ENCODE measurements at regions not wholly inside any gene's neighbourhood (a gene's known extent, or its start where the extent isn't known, plus 50 kb on each side); places are given as distances from the start of the nearest gene placed in this dataset.
A peak's percentile ranks its signal among the peaks of the same experiment; 100 is the strongest.
"Not testable (repeated sequence)": the region's sequence is repeated elsewhere in the genome, so short reads cannot be mapped to it uniquely, and the experiment has no call there.

DNA sequence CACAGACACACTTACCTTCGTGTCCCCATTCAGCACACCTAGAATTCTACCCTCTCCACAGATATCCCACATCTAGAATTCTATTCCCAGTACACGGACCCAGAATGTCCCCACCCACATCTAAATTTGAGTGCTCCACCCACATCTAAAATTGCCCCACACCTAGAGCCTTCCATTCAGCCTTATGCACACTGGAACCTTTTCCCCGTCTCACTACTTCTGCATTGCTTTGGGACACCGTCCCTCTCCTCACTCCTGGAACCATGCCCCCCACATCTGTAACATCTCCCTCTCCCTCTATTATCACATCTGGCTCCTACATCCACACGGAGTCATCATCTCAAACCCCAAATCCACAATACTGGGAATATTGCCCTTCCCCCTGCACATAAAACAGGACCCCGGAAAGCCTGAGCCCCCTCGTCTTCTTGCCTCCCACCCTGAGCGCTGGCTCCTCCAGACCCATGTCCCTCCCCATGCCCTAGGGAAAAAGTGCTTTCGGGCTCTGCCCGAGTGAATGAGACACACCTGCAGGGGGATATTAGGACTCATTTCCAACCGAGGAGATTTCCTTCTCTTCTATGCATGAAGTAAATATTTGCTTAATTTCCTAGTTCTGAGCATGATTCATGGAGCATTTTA, 125.8 kb upstream of the UNC5B start:
- no peak for DNase-seq

DNA sequence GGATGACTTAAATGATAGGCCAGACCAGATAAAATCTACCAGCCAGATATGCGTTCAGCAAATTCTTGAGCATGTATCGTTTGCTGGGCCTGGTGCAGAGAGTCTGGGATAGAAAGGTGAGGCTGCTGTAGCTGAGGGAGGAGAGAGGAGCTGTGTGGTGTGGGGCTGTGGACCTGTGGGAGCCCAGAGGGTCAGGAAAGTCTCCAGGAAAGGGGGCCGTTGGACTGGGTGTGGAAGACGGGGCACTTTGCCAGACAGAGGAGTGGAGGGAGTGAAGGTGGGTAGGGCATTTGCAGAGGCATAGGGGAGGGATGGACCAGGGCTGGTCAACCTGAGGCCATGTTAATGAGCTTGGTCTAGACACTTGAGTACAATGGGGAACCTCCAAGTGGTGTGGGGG, 124.7 kb upstream of the UNC5B start:
- no peak for DNase-seq

DNA sequence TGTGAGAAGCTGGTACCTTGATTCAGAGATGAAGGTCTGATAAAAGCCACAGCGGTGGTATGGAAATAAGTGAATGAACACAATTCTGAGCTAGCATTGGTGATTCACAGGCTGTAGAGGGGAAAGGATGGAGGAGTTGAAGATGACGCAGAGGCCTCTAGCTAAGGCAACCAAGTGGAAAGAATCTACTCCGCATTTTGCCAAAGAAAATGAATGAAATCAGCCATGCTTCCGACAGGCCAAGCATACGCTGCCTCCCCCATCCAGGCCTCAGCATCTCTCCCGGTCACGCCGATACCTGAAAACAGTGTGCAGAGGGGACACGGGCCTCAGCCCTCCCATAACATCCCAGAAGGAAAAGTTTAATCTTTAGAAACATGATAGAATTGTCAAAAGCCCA, 124.3 kb upstream of the UNC5B start:
- DNase-seq = no peak

DNA sequence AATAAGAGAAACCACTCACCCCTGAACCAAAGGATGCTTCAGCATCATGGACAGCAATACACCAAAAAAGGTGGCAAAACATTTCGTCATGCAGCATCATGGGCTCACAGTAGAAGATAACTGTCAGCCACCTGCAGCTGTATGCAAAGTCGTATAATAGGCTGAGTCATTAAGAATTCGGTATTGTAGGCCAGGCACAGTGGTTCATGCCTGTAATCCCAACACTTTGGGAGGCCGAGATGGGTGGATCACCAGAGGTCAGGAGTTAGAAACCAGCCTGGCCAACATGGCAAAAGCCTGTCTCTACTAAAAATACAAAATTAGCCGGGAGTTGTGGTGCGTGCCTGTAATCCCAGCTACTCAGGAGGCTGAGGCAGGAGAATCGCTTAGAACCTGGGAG, 123.8 kb upstream of the UNC5B start:
- DNase-seq = not testable (repeated sequence)

DNA sequence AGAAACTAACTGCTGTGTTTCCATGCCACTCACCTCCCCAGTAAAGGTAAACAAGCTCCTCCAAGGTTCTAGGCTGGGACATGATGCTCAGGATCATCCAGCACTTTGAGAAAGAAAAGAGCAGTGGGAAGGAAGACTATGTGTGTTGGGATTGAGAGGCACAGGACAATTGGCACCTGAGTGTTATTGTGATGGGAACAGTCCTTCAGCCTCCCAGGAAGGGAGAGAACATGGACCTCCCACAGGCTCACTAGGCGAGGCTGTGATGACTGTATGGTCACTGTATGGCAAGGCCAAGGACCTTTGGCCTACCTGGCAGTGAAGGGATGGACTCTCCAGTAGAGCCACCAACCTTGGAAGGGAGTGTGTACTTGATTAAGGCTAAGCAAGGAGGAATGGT, 123.2 kb upstream of the UNC5B start:
- no peak for DNase-seq

DNA sequence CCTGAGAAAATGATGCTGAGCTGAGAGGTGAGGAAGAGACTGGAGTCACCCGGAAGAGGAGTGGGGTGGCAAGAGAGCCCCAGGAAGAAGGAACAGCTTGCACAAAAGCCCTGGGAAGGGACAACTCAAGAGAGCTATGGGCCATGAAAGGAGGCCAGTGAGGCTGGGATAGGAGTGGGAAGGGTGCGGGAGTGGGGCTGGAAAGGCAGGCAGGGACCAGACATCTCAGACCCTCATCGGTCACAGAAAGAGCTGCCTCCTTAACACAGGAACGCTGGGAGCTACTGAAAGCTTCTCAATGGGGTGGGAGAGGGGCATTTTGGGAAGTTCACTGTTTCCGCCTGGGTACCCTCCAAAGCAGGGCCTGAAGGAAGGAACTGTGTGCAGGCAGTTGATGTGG, 122.0 kb upstream of the UNC5B start:
- no peak for DNase-seq

DNA sequence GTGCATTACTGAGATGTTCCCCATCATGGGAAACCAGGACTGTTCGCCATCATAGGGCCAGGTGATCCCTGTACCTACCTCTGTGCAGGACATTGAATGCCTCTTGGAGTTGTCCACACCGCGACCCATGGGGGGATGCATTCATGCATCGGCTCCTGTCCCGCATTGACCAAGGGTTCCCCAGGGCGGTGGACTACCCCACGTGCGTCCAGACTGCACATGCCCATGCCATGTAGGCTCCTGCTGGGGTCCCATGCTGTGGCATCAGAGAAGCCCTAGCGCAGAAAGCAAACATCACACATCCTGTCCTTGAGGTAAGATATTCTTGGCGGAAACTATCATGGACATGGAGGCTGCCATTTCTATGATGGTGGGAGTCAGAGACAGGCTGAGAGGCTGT, 121.6 kb upstream of the UNC5B start:
- DNase-seq = no peak

DNA sequence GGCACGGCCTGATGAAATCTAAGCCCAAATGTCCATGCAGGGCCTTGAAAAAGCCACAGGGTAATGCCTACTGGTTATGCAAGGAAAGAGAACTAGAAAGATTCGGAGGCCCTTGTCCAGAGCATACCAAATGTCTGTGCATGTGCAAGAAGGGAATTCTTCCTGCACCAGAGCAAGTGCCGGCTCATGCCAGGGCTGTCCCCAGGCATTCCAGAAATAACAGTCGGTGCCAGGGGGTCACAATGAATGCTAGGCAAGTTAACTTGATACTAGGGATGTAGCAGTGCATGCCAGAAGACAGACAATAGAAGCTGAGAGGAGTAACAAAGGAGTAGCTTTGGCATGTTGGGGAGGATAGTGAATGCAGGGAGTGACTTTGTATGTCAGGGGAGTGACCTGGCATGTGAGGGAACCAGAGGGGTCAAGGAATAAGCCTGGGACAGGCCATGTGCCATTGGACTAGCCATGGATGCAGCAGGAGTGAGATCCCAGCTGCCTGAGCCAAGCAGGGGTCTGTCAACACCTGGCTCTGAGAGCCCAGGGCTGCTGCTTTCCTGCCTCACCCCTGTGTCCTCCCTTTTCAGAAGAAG, 119.5 kb upstream of the UNC5B start:
- DNase-seq = no peak

DNA sequence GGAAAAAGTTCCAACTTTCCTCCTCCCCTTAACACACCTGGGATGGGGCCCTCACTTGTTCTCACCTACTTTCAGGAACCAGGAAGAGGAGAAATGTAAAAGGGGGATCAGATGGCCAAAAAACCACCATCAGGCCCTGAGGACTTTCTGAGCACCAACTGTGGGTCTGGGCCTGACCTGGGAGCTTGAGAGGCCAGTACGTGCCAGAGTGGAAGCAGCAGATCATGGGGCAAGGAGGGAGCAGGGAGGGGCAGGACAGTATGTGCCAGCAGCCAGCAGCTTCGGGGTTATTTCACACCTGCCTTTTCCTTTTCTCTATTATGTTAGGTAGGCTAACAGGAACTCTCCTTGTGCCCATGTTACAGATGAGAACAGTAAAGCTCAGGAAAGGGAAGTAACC, 118.8 kb upstream of the UNC5B start:
- no peak for DNase-seq

DNA sequence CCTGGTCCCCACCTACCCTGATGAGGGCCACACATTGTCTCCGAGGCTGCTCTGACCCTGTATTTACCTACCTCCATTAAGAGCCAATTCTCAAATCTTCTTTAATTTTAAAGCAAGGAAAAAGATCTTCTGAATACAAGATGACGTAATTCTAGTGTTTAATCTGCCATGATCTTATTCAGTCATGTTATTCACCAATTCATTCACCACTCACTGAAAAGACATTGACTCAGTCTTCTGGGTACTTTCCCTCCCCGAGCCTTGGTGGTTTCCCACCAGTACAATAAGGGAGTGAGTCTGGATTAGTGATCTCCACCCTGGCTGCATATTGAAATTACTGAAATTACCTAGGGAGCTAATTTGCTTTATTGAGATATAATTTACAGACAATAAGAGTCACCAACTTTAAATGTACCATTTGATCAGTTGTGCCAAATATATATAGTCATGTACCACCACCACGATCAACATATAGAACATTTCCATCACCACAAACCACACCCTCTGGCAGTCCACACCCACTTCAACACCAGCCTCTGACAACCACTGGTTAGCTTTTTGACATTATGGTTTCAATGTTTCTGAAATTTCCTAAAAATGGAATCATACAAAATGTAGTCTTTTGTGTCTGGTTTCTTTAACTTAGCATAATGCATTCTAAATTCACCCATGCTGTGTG, 117.5 kb upstream of the UNC5B start:
- DNase-seq = no peak

DNA sequence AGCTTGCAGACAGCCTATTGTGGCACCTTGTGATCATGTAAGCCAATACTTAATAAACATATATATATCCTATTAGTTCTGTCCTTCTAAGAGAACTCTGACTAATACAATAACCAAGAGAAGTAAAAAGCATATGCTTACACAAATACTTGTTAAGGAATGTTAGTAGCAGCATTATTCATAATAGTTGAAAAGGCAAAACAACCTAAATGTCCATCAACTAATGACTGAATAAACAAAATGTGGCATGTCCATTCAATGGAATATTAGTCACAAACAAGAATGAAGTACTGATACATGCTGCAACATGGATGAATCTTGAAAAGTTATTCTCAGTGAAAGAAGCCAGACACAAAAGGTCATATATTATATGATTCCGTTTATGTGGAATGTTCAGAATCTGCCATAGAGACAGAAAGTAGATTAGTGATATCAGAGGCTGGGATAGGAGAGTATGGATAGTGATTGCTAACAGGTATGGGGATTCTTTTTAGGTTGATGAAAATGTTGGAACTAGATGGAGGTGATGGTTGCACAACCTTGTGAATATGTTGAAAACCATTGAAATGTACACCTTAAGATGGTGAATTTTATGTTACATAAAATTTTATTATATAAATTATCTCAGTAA, 112.5 kb upstream of the UNC5B start:
- DNase-seq = no peak

DNA sequence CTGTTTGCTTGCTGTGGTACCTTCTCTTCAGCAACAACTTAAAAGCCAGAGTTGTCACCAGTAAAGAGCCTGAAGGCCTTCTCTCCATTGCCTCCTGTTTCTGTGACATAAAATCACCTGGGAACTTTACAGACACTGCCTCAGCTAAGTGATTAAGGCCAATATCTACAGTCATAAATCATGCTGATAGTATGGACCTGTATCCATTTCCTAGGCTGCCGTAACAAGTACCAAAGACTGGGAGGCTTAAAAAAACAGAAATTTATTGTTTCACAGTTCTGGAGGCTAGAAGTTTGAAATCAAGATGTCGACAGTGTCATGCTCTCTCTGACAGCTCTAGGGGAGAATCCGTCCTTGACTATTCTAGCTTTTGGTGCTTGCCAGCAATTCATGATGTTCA, 108.4 kb upstream of the UNC5B start:
- no peak for DNase-seq

DNA sequence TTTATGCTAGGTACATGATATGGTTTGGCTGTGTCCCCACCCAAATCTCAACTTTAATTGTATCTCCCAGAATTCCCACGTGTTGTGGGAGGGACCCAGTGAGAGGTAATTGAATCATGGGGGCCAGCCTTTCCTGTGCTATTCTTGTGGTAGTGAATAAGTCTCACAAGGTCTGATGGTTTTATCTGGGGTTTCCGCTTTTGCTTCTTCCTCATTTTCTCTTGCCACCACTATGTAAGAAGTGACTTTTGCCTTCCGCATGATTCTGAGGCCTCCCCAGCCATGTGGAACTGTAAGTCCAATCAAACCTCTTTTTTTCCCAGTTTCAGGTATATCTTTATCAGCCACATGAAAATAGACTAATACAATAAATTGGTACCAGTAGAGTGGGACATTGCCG, 106.2 kb upstream of the UNC5B start:
- DNase-seq = peak; percentile 64

DNA sequence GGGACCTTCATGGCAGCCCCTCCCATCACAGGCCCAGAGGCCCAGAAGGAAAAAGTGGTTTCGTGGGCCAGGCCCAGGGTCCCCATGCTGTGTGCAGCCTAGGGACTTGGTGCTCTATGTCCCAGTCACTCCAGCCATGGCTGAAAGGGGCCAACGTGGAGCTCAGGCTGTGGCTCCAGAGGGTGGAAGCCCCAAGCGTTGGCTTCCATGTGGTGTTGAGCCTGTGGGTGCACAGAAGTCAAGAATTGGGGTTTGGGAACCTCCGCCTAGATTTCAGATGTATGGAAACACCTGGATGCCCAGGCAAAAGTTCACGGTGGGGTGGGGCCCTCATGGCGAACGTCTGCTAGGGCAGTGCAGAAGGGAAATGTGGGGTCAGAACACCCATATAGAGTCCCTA, 105.3 kb upstream of the UNC5B start:
- not testable (repeated sequence) for DNase-seq

DNA sequence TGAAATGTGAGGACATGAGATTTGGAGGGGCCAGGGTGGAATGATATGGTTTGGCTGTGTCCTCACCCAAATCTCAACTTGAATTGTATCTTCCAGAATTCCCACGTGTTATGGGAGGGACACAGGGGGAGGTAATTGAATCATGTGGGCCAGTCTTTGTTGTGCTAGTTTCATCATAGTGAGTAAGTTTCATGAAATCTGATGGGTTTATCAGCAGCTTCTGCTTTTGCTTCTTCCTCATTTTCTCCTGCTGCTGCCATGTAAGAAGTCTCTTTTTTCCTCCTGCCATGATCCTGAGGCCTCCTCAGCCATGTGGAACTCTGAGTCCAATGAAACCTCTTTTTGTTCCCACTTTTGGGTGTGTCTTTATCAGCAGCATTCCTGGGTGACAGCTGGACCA, 104.3 kb upstream of the UNC5B start:
- peak; percentile 50 for DNase-seq

DNA sequence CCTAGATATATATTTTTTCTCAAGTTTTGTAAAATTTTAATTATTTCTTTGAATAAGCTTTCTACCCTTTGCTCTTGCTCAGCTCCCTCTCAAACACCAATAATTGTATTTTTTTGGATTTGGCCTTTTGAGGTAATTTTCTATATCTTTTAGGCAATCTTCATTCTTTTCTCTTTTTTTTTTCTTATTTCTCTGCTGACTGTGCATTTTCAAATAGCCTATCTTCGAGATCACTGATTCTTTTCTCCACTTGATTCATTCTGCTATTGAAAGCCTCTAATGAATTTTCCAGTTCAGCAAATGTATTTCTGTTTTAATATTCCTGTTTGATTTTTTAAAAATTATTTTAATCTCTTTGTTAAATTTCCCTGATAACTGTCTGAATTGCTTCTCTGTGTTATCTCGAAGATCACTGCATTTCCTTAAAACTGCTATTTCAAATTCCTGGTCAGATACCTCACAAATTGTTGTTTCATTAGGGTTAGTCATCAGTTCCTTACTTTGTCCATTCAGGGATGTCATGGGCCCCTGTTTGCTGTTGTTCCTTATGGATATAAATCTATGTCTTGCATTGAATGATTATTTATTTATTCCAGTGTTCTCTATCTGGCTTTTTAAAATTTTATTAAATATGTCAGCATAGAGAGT, 100.1 kb upstream of the UNC5B start:
- DNase-seq = no peak

DNA sequence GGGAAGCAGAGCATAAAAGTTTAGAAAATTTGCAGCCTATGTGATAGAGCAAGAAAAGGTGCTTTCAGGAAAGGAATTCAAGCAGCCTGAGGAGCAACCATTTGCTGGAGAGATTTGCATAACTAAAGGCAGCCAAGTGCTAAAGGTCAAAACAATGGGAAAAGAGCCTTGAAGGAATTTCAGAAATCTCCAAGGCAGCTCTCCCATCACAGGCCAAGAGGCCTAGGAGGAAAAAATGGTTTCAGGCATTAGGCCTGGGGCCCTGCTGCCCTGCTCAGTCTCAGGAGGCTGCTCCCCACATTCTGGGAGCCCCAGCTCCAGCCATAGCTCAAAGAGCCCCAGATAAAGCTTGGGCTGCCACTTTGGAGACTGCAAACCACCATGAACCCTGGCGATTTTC, 95.9 kb upstream of the UNC5B start:
- DNase-seq = no peak

DNA sequence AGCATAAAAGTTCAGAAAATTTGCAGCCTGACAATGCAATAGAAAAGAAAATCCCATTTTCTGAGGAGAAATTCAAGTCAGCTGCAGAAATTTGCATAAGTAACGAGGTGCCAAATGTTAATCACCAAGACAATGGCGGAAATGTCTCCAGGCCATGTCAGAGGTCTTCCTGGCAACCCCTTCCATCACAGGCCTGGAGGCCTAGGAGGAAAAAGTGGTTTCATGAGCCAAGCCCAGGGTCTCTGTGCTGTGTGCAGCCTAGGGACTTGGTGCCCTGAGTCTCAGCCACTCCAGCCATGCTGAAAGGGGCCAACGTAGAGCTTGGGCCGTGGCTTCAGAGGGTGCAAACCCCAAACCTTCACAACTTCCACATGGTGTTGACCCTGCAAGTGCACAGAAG, 94.8 kb upstream of the UNC5B start:
- DNase-seq = not testable (repeated sequence)

DNA sequence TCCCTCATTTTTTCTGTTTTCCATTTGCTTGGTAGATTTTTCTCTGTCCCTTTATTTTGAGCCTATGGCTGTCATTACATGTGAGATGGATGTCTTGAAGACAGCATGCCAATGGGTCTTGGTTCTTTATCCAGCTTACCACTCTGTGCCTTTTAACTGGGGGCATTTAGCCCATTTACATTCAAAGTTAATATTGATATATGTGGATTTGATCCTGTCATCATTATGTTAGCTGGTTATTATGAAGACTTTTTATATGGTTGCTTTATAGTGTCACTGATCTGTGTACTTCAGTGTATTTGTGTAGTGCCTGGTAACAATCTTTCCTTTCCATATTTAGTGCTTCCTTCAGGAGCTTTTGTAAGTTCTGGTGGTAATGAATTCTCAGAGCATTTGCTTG, 89.3 kb upstream of the UNC5B start:
- no peak for DNase-seq

DNA sequence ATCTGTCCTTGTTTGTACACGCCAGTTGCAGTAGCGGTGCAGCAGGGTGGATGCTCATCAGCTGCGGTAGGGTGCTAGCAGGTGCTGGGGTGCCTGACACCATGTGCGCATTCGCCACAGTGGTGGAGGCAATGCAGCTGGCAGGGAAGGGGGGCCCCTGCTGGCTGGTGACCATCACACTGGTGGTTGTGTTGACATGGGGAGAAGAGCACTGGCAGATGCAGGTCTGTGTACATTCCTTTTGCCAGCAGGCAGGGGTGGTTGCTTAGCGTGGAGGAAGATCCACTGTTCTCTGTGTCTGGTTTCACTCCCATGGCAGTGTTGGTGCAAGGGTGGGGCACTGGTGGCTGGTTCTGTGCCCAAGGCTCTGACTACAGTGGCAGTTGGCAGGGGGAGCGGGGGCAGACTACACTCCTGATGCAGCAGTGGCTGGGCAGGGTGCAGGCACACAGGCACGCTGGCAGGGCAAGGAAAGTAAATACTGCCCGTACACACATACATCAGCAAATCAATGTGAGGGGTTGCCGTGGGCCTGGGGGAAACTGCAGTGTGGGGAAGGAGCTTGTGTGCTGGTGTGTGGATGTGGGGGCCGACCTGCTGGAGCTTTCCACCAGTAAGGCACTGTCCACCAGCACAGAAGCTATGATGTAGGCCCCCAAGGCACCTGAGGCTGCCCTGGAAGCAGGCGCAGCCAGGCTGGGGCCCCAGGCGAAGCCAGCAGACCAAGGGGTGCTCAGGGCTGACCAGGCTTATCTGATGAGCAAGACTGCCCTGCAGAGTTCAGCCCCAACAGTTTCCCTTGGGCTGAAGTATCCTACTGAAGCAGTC, 87.2 kb upstream of the UNC5B start:
- no peak for DNase-seq

DNA sequence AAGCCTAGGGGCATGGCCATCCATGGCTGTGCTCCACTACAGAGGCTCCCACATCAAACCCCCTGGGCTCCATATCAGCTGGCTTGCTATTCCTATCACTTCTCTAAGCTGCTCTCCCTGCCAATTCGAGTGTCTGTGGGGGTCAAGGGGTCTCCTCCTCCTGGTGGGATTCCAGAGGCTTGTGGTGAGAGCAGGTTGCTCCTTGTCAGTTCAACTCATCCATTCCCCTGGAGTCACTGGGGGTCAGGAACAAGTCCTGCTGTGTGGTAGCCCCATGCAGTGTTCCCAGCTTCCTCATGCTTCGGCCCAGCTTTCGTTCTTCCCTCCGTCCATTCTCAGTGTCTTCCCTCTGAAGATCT, 86.6 kb upstream of the UNC5B start:
- no peak for DNase-seq

DNA sequence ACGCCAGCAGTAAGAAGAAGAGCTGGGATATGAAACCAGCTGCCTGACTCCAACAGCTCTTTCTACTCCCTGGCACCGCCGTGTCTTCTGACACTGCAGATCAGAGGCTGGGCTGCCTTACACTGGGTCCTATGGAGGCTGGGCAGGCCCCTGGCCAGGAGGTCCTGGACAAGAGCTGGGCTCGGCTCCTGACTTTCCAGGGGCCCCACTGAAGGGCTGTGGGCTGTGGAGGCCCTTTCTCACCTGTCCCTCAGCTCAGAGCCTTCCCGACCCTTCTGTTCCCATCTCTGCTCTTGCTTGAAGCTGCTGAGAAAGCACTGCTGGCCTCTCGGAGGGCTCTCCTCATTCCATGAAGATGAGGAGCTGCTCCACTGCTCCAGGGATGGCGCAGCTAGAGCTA, 85.9 kb upstream of the UNC5B start:
- DNase-seq = no peak

DNA sequence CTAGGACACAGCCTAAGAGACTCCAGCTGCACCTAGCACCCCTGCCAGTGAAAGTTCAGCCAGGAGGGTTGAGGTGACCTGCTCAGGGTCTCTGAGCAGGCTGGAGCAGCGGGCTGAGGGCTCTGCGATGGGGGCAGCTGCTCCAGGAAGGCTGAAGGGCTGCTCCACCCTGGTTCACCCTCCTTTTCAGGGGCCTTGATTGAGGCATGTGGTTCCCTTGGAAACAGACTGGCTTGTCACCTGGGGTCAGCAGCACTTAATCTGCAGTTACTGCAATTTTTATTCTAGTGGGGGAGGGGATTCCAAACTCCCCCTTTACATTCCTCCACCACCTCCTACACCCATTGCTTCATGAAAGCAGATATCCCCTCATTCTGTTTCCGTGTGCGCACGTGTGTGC, 85.3 kb upstream of the UNC5B start:
- DNase-seq = no peak

Data from hematopoietic multipotent progenitor cell treated with erythropoietin and hydrocortisone succinate and interleukin-3 and kit ligand, for 6 days (in vitro differentiated cells).